Mucosa of descending colon (tissue), 3 donors: ENCODE measurements at regions not wholly inside any gene's neighbourhood (a gene's known extent, or its start where the extent isn't known, plus 50 kb on each side); places are given as distances from the start of the nearest gene placed in this dataset.

Source experiments
- ATAC-seq: fragments of 200-7000 bp; cut with Tn5 transposase; one replicate; pipeline ENCODE4 v1.9.1; 2020; ENCODE audit warnings: mild to moderate bottlenecking, moderate library complexity
- DNase-seq, 3 donors: peaks; one replicate each; pipeline ENCODE4 v3.0.0-alpha.2; 2020
- H3K36me3 ChIP-seq: fragments of 200-600 bp; one replicate; pipeline ENCODE4 v1.8.0; 2021; ENCODE audit warnings: low read depth, mild to moderate bottlenecking
- H3K4me1 ChIP-seq: fragments of 200-600 bp; one replicate; pipeline ENCODE4 v1.8.0; 2021; ENCODE audit warnings: low read depth, mild to moderate bottlenecking
- H3K4me3 ChIP-seq: fragments of 200-600 bp; one replicate; pipeline ENCODE4 v1.8.0; 2021; ENCODE audit warnings: mild to moderate bottlenecking
- H3K9me3 ChIP-seq: fragments of 200-600 bp; one replicate; pipeline ENCODE4 v1.8.0; 2021; ENCODE audit warnings: mild to moderate bottlenecking
- intact Hi-C, 2 donors: fragments of 100-400 bp; cut with DNase I in 1 of 2; cut with micrococcal nuclease in 1 of 2; formaldehyde crosslinking; loops; one replicate each; pipeline versions ENCODE4 v1.11.0 to v1.11.1; 2022; cut with DNase I, micrococcal nuclease
- TF ChIP-seq, protein P1 (sequence below): fragments of 200-600 bp; IDR thresholded peaks from one replicate; pipeline ENCODE4 v1.8.0; 2022; ENCODE audit warnings: antibody characterized with exemption, mild to moderate bottlenecking
- donor health status: DM: no; HTN: no; CAD: no; lungs with moderate emphysema.
- donor health status: DM: no; HTN: no; CAD: no.
- donor health status: DM: no; HTN: yes; CAD: no.

DNA sequence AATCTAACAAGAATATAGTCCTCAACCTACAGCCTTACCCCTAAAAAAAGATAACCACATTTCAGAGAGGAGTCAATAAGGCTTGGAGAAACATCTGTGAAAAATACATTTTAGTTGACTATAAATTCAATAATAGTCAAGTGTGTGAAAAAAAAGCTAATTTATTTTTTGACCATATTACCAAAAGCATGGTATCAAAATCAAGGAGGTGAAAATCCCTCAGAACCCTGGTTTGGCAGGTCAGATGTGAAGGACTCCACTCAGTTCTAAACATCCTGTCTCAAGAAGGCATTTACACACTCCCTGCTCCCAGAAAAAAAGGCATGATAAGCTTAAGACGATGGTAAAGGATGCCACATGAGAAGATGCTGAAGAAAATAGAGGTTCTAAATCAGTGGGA is 745.1 kb upstream of the TENM3 start:
- ATAC-seq: no peak
- TF ChIP-seq, protein P1, sequence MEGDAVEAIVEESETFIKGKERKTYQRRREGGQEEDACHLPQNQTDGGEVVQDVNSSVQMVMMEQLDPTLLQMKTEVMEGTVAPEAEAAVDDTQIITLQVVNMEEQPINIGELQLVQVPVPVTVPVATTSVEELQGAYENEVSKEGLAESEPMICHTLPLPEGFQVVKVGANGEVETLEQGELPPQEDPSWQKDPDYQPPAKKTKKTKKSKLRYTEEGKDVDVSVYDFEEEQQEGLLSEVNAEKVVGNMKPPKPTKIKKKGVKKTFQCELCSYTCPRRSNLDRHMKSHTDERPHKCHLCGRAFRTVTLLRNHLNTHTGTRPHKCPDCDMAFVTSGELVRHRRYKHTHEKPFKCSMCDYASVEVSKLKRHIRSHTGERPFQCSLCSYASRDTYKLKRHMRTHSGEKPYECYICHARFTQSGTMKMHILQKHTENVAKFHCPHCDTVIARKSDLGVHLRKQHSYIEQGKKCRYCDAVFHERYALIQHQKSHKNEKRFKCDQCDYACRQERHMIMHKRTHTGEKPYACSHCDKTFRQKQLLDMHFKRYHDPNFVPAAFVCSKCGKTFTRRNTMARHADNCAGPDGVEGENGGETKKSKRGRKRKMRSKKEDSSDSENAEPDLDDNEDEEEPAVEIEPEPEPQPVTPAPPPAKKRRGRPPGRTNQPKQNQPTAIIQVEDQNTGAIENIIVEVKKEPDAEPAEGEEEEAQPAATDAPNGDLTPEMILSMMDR: no peak
- no peak for DNase-seq

DNA sequence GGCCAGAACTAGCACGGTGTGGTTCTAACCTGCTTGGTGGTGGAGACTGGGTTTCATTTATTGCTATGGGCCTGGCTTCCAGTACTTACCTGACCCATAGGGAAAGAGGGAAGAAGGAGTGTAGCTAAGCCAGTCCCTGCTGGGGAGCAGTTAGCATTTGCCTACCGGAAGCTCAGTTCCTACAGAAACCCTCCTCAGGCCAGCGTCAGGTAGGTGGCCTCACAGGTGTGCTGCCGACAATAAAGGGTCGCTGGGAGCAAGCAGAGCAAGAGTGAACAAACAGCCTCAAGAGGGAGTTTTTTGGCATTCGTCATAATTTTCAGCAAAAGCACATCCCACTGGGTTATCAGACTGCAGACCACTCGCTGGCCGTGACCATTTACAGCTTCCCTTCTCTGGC is 740.6 kb upstream of the TENM3 start:
- DNase-seq (no peak), ATAC-seq (no peak)
- Histone ChIP-seq H3K9me3 (no peaks in the 10 kb centered on the region), H3K36me3 (no peaks in the 10 kb centered on the region), H3K4me3 (no peak overlapping the region), H3K4me1 (no peaks in the 10 kb centered on the region)
- TF ChIP-seq, protein P1: no peak
- intact Hi-C loops: no loop called here

More for the DNA sequence above, 745.1 kb upstream of the TENM3 start:
- no peaks in the 10 kb centered on the region for H3K36me3 ChIP-seq
- H3K9me3 ChIP-seq: no peaks in the 10 kb centered on the region
- intact Hi-C loops: no loop called here
- no peaks in the 10 kb centered on the region for H3K4me1 ChIP-seq
- no peak overlapping the region for H3K4me3 ChIP-seq

DNA sequence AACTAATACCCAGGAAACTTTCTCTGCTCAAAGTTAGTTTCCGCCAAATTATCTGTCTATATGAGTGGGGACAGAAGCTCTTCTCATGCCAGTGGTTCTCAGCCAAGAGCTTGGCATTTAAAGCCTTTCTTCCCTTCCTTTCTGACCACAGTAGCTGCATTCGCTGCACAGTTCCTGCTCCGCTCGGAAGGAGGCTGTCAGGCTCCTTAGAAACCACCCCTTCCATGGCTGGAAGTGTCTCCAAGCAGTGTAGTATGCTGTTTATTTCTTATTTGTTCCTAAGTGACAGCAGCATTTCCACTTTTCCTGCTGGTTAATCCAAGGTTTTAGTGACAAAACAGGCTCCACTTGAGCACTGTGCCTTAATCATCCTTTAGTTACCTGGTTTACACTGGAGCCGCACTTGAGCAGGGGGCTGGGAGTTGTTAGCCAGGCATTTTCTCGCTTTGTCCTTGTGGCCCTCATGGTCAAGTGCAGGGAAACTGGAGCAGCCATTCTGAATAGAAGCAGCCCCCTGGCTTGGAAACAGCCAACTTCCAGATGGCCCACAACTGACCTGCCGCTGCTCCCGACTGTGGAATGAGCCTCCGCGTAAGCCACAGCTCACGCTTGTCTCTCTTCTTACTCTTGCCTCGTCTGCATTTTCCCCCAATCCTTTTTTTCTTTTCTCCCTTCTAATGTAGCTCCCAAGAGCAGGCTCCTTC is 739.4 kb upstream of the TENM3 start:
- TF ChIP-seq, protein P1: no peak
- Histone ChIP-seq H3K4me1 (no peaks in the 10 kb centered on the region), H3K4me3 (no peak overlapping the region), H3K9me3 (no peaks in the 10 kb centered on the region), H3K36me3 (no peaks in the 10 kb centered on the region)
- intact Hi-C loops: no loop called here
- DNase-seq (no peak), ATAC-seq (no peak)

DNA sequence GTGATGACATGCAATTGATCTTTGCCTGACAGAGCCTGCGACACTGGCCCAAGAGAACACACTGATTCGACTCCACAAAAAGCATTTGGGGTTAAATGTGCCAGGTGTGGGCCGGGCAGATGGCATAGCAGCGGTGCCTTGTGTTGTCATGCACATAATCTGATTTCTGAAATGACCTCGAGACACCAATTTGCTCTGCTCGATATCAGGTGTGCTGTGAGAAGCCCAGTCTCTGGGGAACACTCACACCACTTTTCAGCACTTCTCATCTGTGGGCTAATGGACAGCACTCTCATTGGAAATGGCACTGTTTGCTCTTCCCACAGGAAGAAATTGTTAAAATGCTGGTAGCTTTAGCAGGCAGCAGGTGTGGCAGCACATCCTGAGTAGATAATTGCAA is 738.3 kb upstream of the TENM3 start:
- DNase-seq (no peak), ATAC-seq (no peak)
- Histone ChIP-seq H3K4me1 (no peaks in the 10 kb centered on the region), H3K36me3 (no peaks in the 10 kb centered on the region), H3K4me3 (no peak overlapping the region), H3K9me3 (no peaks in the 10 kb centered on the region)
- intact Hi-C loops: no loop called here
- TF ChIP-seq, protein P1: no peak

DNA sequence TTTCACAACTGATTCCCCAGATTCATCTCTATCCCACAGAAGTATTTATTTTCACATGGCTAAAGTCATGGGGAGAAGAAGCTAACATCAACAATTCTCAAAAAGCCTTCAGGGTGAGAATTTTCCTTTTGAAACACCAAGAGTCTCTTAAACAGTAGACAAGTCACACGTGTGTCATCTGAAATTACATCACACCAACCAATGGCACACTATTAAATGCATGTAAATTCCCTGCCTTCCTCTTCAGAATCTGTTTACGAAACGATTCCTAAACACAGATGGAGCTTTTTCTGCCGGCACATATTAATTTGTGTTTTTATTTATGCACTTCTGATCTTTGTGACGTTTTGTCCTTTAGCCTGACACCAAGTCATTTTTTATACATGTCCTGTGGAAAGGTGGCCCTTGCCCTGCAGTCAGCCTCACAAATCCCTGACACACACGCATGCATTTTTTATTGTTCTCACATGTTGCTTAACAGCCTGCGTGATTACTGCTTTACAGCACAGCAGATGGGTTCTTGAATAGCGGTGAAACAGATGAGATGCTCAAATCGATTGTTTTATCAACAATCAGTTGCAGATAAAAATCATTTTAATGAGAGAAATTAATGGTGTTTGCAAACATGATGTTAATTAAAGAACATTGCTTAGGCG is 735.9 kb upstream of the TENM3 start:
- no peaks in the 10 kb centered on the region for H3K36me3 ChIP-seq
- DNase-seq (no peak), ATAC-seq (no peak)
- intact Hi-C loops: no loop called here
- no peaks in the 10 kb centered on the region for H3K4me1 ChIP-seq
- no peak overlapping the region for H3K4me3 ChIP-seq
- TF ChIP-seq, protein P1: no peak
- H3K9me3 ChIP-seq: no peaks in the 10 kb centered on the region
